SK-N-SH (cell line): ENCODE measurements at regions not wholly inside any gene's neighbourhood (a gene's known extent, or its start where the extent isn't known, plus 50 kb on each side); places are given as distances from the start of the nearest gene placed in this dataset.

Experiments used
- EP300 ChIP-seq, 2 experiments: IDR thresholded peaks; 2 replicates each; pipeline versions ENCODE4 v1.4.0 to v1.6.1; 2012; ENCODE audit warnings: borderline replicate concordance in 1 of 2, low read depth in 1 of 2, low read length in 1 of 2
- MXI1 ChIP-seq: IDR thresholded peaks from 2 replicates; pipeline ENCODE4 v1.6.1; 2012; ENCODE audit warnings: mild to moderate bottlenecking, low read depth, low read length, improper control_type of control experiment
- POLR2AphosphoS5 ChIP-seq: IDR thresholded peaks from 2 replicates; pipeline ENCODE4 v1.6.1; 2012; ENCODE audit warnings: low read depth, low read length
- RFX5 ChIP-seq: IDR thresholded peaks from 2 replicates; pipeline ENCODE4 v1.6.1; 2012; ENCODE audit warnings: mild to moderate bottlenecking, improper control_type of control experiment, low read length
- SIN3A ChIP-seq: IDR thresholded peaks from 2 replicates; pipeline ENCODE4 v1.6.1; 2012; ENCODE audit warnings: low read depth, mild to moderate bottlenecking, low read length, moderate library complexity, borderline replicate concordance
- TAF1 ChIP-seq: IDR thresholded peaks from 2 replicates; pipeline ENCODE4 v1.6.1; 2012; ENCODE audit warnings: low read depth, mild to moderate bottlenecking, low read length, moderate library complexity, borderline replicate concordance
- TF ChIP-seq, protein P1 (sequence below): fragments of 200-600 bp; sonication (generic); IDR thresholded peaks from 2 replicates; pipeline ENCODE4 v1.6.1; 2017; ENCODE audit warnings: antibody characterized with exemption, mild to moderate bottlenecking, moderate library complexity
- TF ChIP-seq, protein P2 (sequence below): IDR thresholded peaks from 2 replicates; pipeline ENCODE4 v1.6.1; 2012; ENCODE audit warnings: mild to moderate bottlenecking, low read depth, low read length, moderate library complexity

DNA sequence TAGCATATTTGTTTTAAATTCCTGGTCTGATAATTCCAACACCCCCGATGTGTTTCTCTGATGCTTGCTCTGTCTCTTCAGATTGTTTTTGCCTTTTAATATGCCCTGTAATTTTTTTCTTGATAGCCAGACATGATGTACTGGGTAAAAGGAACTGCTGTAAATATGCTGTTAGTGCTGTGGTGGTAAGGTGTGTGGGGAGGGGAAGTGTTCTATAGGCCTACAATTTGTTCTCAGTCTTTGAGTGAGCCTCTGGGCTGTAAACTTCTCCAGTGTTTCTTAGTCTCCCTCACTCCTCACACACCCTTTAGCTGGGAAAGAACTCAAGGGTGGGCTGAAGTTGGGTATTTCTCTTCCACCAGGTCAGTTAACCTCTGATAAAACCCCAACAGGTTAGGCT lies 147.0 kb upstream of the OR4E1 start:
- TF ChIP-seq SIN3A, result no peak
- TF ChIP-seq, protein P1, sequence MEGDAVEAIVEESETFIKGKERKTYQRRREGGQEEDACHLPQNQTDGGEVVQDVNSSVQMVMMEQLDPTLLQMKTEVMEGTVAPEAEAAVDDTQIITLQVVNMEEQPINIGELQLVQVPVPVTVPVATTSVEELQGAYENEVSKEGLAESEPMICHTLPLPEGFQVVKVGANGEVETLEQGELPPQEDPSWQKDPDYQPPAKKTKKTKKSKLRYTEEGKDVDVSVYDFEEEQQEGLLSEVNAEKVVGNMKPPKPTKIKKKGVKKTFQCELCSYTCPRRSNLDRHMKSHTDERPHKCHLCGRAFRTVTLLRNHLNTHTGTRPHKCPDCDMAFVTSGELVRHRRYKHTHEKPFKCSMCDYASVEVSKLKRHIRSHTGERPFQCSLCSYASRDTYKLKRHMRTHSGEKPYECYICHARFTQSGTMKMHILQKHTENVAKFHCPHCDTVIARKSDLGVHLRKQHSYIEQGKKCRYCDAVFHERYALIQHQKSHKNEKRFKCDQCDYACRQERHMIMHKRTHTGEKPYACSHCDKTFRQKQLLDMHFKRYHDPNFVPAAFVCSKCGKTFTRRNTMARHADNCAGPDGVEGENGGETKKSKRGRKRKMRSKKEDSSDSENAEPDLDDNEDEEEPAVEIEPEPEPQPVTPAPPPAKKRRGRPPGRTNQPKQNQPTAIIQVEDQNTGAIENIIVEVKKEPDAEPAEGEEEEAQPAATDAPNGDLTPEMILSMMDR, result no peak
- TF ChIP-seq POLR2AphosphoS5, result no peak
- no peak for TF ChIP-seq TAF1
- TF ChIP-seq RFX5, result no peak
- TF ChIP-seq, protein P2, sequence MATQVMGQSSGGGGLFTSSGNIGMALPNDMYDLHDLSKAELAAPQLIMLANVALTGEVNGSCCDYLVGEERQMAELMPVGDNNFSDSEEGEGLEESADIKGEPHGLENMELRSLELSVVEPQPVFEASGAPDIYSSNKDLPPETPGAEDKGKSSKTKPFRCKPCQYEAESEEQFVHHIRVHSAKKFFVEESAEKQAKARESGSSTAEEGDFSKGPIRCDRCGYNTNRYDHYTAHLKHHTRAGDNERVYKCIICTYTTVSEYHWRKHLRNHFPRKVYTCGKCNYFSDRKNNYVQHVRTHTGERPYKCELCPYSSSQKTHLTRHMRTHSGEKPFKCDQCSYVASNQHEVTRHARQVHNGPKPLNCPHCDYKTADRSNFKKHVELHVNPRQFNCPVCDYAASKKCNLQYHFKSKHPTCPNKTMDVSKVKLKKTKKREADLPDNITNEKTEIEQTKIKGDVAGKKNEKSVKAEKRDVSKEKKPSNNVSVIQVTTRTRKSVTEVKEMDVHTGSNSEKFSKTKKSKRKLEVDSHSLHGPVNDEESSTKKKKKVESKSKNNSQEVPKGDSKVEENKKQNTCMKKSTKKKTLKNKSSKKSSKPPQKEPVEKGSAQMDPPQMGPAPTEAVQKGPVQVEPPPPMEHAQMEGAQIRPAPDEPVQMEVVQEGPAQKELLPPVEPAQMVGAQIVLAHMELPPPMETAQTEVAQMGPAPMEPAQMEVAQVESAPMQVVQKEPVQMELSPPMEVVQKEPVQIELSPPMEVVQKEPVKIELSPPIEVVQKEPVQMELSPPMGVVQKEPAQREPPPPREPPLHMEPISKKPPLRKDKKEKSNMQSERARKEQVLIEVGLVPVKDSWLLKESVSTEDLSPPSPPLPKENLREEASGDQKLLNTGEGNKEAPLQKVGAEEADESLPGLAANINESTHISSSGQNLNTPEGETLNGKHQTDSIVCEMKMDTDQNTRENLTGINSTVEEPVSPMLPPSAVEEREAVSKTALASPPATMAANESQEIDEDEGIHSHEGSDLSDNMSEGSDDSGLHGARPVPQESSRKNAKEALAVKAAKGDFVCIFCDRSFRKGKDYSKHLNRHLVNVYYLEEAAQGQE, result no peak
- TF ChIP-seq EP300 (IDR thresholded peaks at IDR 0.05; ENCODE audit: borderline replicate concordance in 1 of 2, low read depth in 1 of 2, low read length in 1 of 2), result no peak
- TF ChIP-seq MXI1, result no peak
